ENCODE measurements at regions not wholly inside any gene's neighbourhood (a gene's known extent, or its start where the extent isn't known, plus 50 kb on each side); places are given as distances from the start of the nearest gene placed in this dataset.

DNA sequence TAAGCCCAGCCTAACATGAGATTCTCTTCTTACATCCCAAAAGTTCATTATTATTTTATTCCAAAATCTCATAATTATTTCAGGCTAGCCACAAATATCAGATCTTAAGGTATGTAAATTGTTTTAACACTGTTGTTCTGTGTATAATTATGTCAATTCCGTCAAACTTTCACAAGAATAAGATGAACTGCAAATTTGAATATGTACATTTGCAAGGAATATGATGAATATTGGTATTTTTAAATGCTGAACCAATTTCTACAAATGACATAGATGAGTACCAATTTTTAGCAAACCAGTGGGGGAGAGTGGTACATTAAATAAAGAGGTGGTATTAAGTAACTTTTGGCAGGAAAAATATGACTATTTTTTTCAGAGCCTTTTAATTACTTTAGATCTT is 282.3 kb upstream of the MAD2L1 start:
- no peak for TF ChIP-seq CTCF (IDR thresholded peaks at IDR 0.05; ENCODE audit: low read depth, low read length, missing control alignments)
- in situ Hi-C loops (cut with HindIII; ENCODE audit: low sequenced_read_pairs): no loop called here
- no peak for DNase-seq (ENCODE audit: low read depth)

GRCh38 chr4:120348521-120348920 is 281.9 kb upstream of the MAD2L1 start:
- in situ Hi-C loops (cut with HindIII; ENCODE audit: low sequenced_read_pairs): no loop called here
- H3K4me3 ChIP-seq (ENCODE audit: low read depth, low read length): no peak overlapping the region
- no peak for DNase-seq (ENCODE audit: low read depth)
- TF ChIP-seq CTCF (IDR thresholded peaks at IDR 0.05; ENCODE audit: low read depth, low read length, missing control alignments): no peak

More for the DNA sequence above, 282.3 kb upstream of the MAD2L1 start:
- no peak overlapping the region for H3K4me3 ChIP-seq (ENCODE audit: low read depth, low read length)

- peak; percentile 41 for DNase-seq (ENCODE audit: low read depth)
- TF ChIP-seq CTCF (IDR thresholded peaks at IDR 0.05; ENCODE audit: low read depth, low read length, missing control alignments): no peak
- no peak overlapping the region for H3K4me3 ChIP-seq (ENCODE audit: low read depth, low read length)
- in situ Hi-C loops (cut with HindIII; ENCODE audit: low sequenced_read_pairs): no loop called here
These were observed 265.1 kb upstream of the MAD2L1 start for GRCh38 chr4:120331486-120332370.

DNA sequence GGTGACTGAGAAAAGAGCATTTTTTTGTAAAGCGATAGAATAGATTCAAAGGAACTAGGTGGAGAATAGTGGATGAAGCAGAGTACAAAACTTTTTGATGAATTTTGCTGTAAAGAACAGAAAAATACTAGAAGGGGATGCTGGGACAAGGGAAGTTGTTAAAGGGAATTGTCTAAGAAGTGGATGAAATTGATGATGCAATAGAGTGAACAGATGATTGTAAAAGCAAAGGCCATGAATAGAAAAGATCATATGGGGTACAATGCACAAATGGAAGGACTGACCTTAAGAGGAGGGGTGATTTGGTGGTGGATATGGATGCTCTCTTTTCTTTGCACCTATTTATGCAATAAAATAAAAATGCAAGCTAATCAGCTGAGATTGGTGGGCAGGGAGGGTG is 262.7 kb upstream of the MAD2L1 start:
- no peak overlapping the region for H3K4me3 ChIP-seq (ENCODE audit: low read depth, low read length)
- DNase-seq (ENCODE audit: low read depth): no peak
- in situ Hi-C loops (cut with HindIII; ENCODE audit: low sequenced_read_pairs): no loop called here
- TF ChIP-seq CTCF (IDR thresholded peaks at IDR 0.05; ENCODE audit: low read depth, low read length, missing control alignments): no peak

GRCh38 chr4:120327276-120327675 is 260.6 kb upstream of the MAD2L1 start:
- H3K4me3 ChIP-seq (ENCODE audit: low read depth, low read length): no peak overlapping the region
- no peak for TF ChIP-seq CTCF (IDR thresholded peaks at IDR 0.05; ENCODE audit: low read depth, low read length, missing control alignments)
- in situ Hi-C loops (cut with HindIII; ENCODE audit: low sequenced_read_pairs): no loop called here
- DNase-seq (ENCODE audit: low read depth): no peak

- DNase-seq (ENCODE audit: low read depth): no peak
- in situ Hi-C loops (cut with HindIII; ENCODE audit: low sequenced_read_pairs): no loop called here
- no peak for TF ChIP-seq CTCF (IDR thresholded peaks at IDR 0.05; ENCODE audit: low read depth, low read length, missing control alignments)
- H3K4me3 ChIP-seq (ENCODE audit: low read depth, low read length): no peak overlapping the region
These were observed 252.6 kb upstream of the MAD2L1 start for GRCh38 chr4:120319046-120319767.

Data from astrocyte of the cerebellum (primary cell).